Kidney (tissue), 13 donors: ENCODE measurements at regions not wholly inside any gene's neighbourhood (a gene's known extent, or its start where the extent isn't known, plus 50 kb on each side); places are given as distances from the start of the nearest gene placed in this dataset. TPM values are rescaled to one million over a fixed set of nuclear protein-coding genes. Genes with fewer than 3 reads are reported as not detected.

ENCODE experiments used
- DNase-seq, 5 donors: peaks; one replicate each; pipeline ENCODE4 v3.0.0-alpha.2; 2013 to 2020
- FAIRE-seq: peaks from 2 replicates; lab custom pipeline; 2012; peaks lifted over from hg19 to GRCh38; lab: Jason Lieb, UNC
- H3K27ac ChIP-seq, 2 donors: one replicate each; pipeline ENCODE4 v1.7.0; 2013; ENCODE audit warnings: low read depth in 2 of 2, low read length in 2 of 2, inconsistent platforms in 1 of 2
- H3K27me3 ChIP-seq: one replicate; pipeline ENCODE4 v1.7.1; 2013; ENCODE audit warnings: low read length, inconsistent platforms; ENCODE audit not compliant: control insufficient read depth, insufficient read depth
- H3K36me3 ChIP-seq, 3 donors: one replicate each; pipeline versions ENCODE4 v1.7.0 to v1.7.1; 2013; ENCODE audit warnings: low read length in 3 of 3, control low read depth in 1 of 3, inconsistent platforms in 1 of 3; ENCODE audit not compliant: insufficient read depth in 3 of 3, control insufficient read depth in 2 of 3
- H3K4me1 ChIP-seq, 3 donors: one replicate each; pipeline versions ENCODE4 v1.7.0 to v1.7.1; 2013; ENCODE audit warnings: low read length in 3 of 3, inconsistent platforms in 1 of 3, low read depth in 1 of 3; ENCODE audit not compliant: control insufficient read depth in 2 of 3, insufficient read depth in 2 of 3
- H3K4me3 ChIP-seq, 3 donors: one replicate each; pipeline versions ENCODE4 v1.7.0 to v1.8.1; 2013; ENCODE audit warnings: low read length in 3 of 3, control low read depth in 1 of 3, inconsistent platforms in 1 of 3
- H3K9ac ChIP-seq, 3 donors: one replicate each; pipeline versions ENCODE4 v1.7.0 to v1.7.1; 2013; ENCODE audit warnings: low read length in 3 of 3, control low read depth in 1 of 3, inconsistent platforms in 1 of 3
- H3K9me3 ChIP-seq, 3 donors: one replicate each; pipeline versions ENCODE4 v1.7.0 to v1.7.1; 2013; ENCODE audit warnings: low read length in 3 of 3, control low read depth in 1 of 3, inconsistent platforms in 1 of 3; ENCODE audit not compliant: control insufficient read depth in 2 of 3, insufficient read depth in 1 of 3
- intact Hi-C: fragments of 100-400 bp; cut with DNase I; formaldehyde crosslinking; loops from one replicate; pipeline ENCODE4 v1.11.1; 2022
- microRNA-seq: library from miRNA; unstranded; fragments of <30 nt; microRNA quantifications from one replicate; pipeline ENCODE4 v1.2.0, GENCODE V29; 2020
- TF ChIP-seq, protein P1 (sequence below): IDR thresholded peaks from 3 replicates; pipeline ENCODE4 v1.5.1; 2012; ENCODE audit warnings: mild to moderate bottlenecking, moderate library complexity, borderline replicate concordance; ENCODE audit not compliant: insufficient read depth; ENCODE audit errors: extremely low read depth
- donor health status: control.
- donor health status: control.
- donor health status: control.
- donor health status: control.
- donor health status: control.
- donor health status: DM: yes; HTN: yes; CAD: no.
- donor health status: Normal renal cell carcinoma (clear cell type).

DNA sequence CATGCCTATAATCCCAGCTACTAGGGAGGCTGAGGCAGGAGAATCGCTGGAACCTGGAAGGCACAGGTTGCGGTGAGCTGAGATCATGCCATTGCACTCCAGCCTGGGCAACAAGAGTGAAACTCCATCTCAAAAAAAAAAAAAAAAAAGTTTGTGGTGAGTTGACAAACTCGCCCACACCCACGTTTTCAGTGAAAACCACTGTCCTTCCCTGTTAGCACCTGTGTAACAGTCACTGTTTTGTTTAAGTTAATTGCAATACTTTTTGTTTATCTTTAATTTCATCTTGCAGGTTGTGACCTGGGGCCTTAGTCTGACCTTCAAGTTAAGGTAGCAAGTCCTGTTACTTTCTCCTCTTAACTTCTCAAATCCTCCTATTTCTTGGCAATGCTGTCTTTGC lies 65.5 kb upstream of the SKOR2 start:
- Histone ChIP-seq H3K9me3 (no peaks in the 10 kb centered on the region), H3K4me3 (no peak overlapping the region), H3K4me1 (no peaks in the 10 kb centered on the region), H3K27ac (no peak overlapping the region), H3K27me3 (no peaks in the 10 kb centered on the region), H3K36me3 (no peaks in the 10 kb centered on the region), H3K9ac (no peak overlapping the region)
- DNase-seq (no peak), FAIRE-seq (no peak)
- intact Hi-C loops = no loop called here
- TF ChIP-seq, protein P1, sequence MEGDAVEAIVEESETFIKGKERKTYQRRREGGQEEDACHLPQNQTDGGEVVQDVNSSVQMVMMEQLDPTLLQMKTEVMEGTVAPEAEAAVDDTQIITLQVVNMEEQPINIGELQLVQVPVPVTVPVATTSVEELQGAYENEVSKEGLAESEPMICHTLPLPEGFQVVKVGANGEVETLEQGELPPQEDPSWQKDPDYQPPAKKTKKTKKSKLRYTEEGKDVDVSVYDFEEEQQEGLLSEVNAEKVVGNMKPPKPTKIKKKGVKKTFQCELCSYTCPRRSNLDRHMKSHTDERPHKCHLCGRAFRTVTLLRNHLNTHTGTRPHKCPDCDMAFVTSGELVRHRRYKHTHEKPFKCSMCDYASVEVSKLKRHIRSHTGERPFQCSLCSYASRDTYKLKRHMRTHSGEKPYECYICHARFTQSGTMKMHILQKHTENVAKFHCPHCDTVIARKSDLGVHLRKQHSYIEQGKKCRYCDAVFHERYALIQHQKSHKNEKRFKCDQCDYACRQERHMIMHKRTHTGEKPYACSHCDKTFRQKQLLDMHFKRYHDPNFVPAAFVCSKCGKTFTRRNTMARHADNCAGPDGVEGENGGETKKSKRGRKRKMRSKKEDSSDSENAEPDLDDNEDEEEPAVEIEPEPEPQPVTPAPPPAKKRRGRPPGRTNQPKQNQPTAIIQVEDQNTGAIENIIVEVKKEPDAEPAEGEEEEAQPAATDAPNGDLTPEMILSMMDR = no peak

DNA sequence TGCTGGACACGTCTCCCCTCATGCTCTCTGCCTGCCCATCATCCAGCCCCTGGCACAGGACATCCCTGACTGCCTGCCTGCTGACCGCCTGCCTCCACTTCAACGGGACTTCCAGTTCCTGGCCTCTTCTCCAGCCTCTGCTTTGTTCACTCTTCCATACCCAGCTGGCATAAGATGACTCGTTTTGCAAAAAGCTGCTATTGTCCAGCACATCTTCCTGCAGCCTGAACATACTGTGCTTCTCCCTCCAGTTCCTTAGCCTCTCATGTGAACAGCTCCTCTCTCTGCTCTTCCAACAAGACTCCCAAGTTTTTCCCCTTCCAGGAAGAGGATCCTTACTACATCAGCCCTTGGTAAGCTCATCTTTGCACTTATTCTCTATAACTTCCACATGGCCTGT lies 62.4 kb upstream of the SKOR2 start:
- FAIRE-seq = no peak
- Histone ChIP-seq H3K4me3 (no peak overlapping the region), H3K9me3 (no peaks in the 10 kb centered on the region), H3K27me3 (no peaks in the 10 kb centered on the region), H3K9ac (no peak overlapping the region), H3K27ac (no peak overlapping the region), H3K36me3 (no peaks in the 10 kb centered on the region), H3K4me1 (no peaks in the 10 kb centered on the region)
- TF ChIP-seq, protein P1 = no peak
- intact Hi-C loops = no loop called here
- no peak for DNase-seq

DNA sequence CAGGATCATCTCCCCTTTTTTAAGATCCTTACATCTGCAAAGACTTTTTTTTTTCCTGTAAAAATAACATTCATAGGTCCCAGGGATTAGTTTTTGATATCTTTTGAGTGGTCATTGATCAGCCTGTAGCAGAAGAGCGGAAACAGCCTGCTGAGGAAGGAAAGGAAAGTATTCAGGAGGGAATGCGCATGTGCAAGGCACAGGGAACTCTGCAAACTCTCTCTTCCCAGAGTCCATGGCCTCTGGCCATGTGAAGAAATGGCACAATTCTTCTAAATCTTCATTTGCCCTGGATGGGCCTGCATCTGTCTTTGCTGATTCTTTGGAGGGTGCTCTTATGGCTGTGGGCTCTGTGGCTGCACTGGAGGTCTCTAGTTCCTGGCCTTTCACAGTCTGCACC lies 60.1 kb upstream of the SKOR2 start:
- intact Hi-C loops = no loop called here
- no peak for FAIRE-seq

More for the DNA sequence above, 60.1 kb upstream of the SKOR2 start:
- Histone ChIP-seq H3K4me1 (no peaks in the 10 kb centered on the region), H3K9me3 (no peaks in the 10 kb centered on the region), H3K27ac (no peak overlapping the region), H3K9ac (no peak overlapping the region), H3K36me3 (no peaks in the 10 kb centered on the region), H3K4me3 (no peak overlapping the region), H3K27me3 (no peaks in the 10 kb centered on the region)
- DNase-seq = no peak
- TF ChIP-seq, protein P1 = no peak

Small RNA genes in the stretch of these regions (microRNA-seq; reads per million reads assigned to microRNA genes)
- not detected for gene MIR4527
